ENCODE measurements at regions not wholly inside any gene's neighbourhood (a gene's known extent, or its start where the extent isn't known, plus 50 kb on each side); places are given as distances from the start of the nearest gene placed in this dataset.
"Not testable (repeated sequence)": the region's sequence is repeated elsewhere in the genome, so short reads cannot be mapped to it uniquely, and the experiment has no call there.

DNA sequence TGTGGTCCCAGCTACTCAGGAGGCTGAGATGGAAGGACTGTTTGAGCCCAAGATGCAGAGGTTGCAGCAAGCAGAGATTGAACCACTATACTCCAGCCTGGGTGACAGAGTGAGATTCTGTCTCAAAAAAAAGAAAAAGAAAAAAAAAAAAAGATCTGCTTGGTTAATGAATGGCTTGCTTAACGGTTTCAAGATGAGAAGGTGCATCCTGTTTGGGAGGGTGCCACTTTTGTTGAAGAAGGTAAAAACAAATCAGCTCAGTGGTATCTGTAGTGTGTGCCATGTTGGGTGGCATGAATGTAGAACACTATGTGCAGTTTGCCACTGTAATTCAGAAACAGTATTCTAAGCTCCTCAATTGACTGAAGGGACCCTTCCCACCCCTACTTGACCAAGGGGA, 94.9 kb upstream of the ETV3 start:
- Mint-ChIP-seq H3K4me3 (no peak overlapping the region), H3K27me3 (peaks cover 27 to 28% of the 10 kb centered on the region in 2 donors), H3K36me3 (no peaks in the 10 kb centered on the region), H3K9me3 (no peaks in the 10 kb centered on the region), H3K4me1 (peaks cover 2 to 8% of the 10 kb centered on the region in 2 donors), H3K27ac (no peak overlapping the region)
- DNase-seq (no peak), ATAC-seq (replicated peaks) (peak; percentile 88 to 91)

GRCh38 chr1:157231846-157232525, 93.8 kb upstream of the ETV3 start:
- Mint-ChIP-seq H3K9me3 (no peaks in the 10 kb centered on the region), H3K27me3 (peaks cover 27 to 28% of the 10 kb centered on the region in 2 donors), H3K4me3 (no peak overlapping the region), H3K36me3 (no peaks in the 10 kb centered on the region), H3K27ac (no peak overlapping the region), H3K4me1 (peaks cover 2 to 8% of the 10 kb centered on the region in 2 donors)
- DNase-seq (no peak), ATAC-seq (replicated peaks) (no peak)

DNA sequence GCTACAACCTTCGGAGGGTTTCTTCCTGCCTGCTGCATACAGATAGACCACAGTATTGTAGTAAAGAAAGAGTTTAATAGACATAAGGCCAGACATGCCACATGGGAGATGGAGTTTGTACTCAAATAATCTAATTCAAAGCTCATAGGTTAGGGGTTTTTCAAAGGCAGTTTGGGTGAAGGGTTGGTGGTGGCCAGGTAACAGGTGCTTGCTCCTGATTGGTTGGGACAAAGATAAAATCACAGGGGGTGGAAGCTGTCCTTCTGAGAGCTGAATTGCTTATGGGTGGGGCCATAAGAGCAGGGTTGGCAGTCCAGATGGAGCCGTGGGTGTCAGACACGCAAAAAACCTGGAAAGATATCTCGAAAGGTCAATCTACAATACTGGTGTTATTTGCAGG, 92.3 kb upstream of the ETV3 start:
- Mint-ChIP-seq H3K4me1 (peaks cover 2 to 8% of the 10 kb centered on the region in 2 donors), H3K9me3 (no peaks in the 10 kb centered on the region), H3K27ac (no peak overlapping the region), H3K27me3 (peaks cover 20 to 34% of the 10 kb centered on the region in 2 donors), H3K36me3 (no peaks in the 10 kb centered on the region), H3K4me3 (no peak overlapping the region)
- ATAC-seq (replicated peaks) (no peak), DNase-seq (no peak)

GRCh38 chr1:157227700-157228099, 89.5 kb upstream of the ETV3 start:
- Mint-ChIP-seq H3K9me3 (peaks cover 0 to 4% of the 10 kb centered on the region in 2 donors), H3K4me3 (no peak overlapping the region), H3K4me1 (no peaks in the 10 kb centered on the region), H3K27ac (no peak overlapping the region), H3K36me3 (peaks cover 0 to 4% of the 10 kb centered on the region in 2 donors), H3K27me3 (peaks cover 44 to 51% of the 10 kb centered on the region in 2 donors)
- DNase-seq (no peak), ATAC-seq (replicated peaks) (no peak)

GRCh38 chr1:157226739-157227138, 88.5 kb upstream of the ETV3 start:
- no peak overlapping the region for H3K4me3 Mint-ChIP-seq
- no peak for ATAC-seq (replicated peaks)

GRCh38 chr1:157219600-157219999, 81.4 kb upstream of the ETV3 start:
- Mint-ChIP-seq H3K27ac (no peak overlapping the region), H3K9me3 (peaks cover 7 to 8% of the 10 kb centered on the region in 2 donors), H3K27me3 (peaks cover 56 to 58% of the 10 kb centered on the region in 2 donors), H3K36me3 (no peaks in the 10 kb centered on the region), H3K4me3 (no peak overlapping the region), H3K4me1 (no peaks in the 10 kb centered on the region)
- DNase-seq (no peak), ATAC-seq (replicated peaks) (no peak)

More at GRCh38 chr1:157226739-157227138, 88.5 kb upstream of the ETV3 start:
- no peaks in the 10 kb centered on the region for H3K4me1 Mint-ChIP-seq
- H3K27me3 Mint-ChIP-seq = peaks cover 43 to 54% of the 10 kb centered on the region in 2 donors
- no peak overlapping the region for H3K27ac Mint-ChIP-seq
- peaks cover 0 to 4% of the 10 kb centered on the region in 2 donors for H3K36me3 Mint-ChIP-seq
- DNase-seq = no peak
- H3K9me3 Mint-ChIP-seq = peaks cover 0 to 4% of the 10 kb centered on the region in 2 donors

- H3K4me1 Mint-ChIP-seq = no peaks in the 10 kb centered on the region
- H3K36me3 Mint-ChIP-seq = no peaks in the 10 kb centered on the region
- peaks cover 53 to 54% of the 10 kb centered on the region in 2 donors for H3K27me3 Mint-ChIP-seq
- DNase-seq (no peak), ATAC-seq (replicated peaks) (no peak)
- H3K4me3 Mint-ChIP-seq = no peak overlapping the region
- no peak overlapping the region for H3K27ac Mint-ChIP-seq
- peaks cover 9 to 10% of the 10 kb centered on the region in 2 donors for H3K9me3 Mint-ChIP-seq
These were observed 81.0 kb upstream of the ETV3 start for GRCh38 chr1:157219182-157219581.

DNA sequence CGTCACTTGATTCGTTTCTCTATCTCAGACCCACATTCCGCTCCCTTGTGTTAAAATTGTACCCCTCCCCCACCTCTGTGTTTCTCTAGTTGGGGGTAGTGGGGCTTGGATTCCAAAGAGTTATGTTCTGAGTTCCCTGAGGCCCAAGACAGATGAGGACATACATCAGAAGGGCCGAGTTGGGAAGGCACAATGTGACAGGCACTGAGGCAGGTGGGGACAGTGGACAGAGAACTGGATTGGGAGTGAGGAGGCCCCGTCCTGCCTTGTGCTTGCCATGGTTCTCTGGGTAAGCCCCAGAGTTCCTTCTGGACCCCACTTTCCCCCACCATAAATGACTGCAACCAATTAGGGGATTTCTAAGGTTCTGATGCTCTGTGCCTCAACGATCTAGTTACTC, 80.5 kb upstream of the ETV3 start:
- H3K4me1 Mint-ChIP-seq = no peaks in the 10 kb centered on the region
- H3K9me3 Mint-ChIP-seq = peaks cover 13 to 14% of the 10 kb centered on the region in 2 donors

GRCh38 chr1:157217486-157217885, 79.3 kb upstream of the ETV3 start:
- Mint-ChIP-seq H3K27me3 (peaks cover 55 to 56% of the 10 kb centered on the region in 2 donors), H3K36me3 (peaks cover 4 to 9% of the 10 kb centered on the region in 2 donors), H3K4me3 (no peak overlapping the region), H3K4me1 (no peaks in the 10 kb centered on the region), H3K27ac (no peak overlapping the region), H3K9me3 (peaks cover 19 to 24% of the 10 kb centered on the region in 2 donors)
- no peak for DNase-seq
- no peak for ATAC-seq (replicated peaks)

More for the DNA sequence above, 80.5 kb upstream of the ETV3 start:
- Mint-ChIP-seq H3K36me3 (peaks cover 0 to 3% of the 10 kb centered on the region in 2 donors), H3K27me3 (peaks cover 52 to 53% of the 10 kb centered on the region in 2 donors), H3K4me3 (no peak overlapping the region), H3K27ac (no peak overlapping the region)
- DNase-seq = no peak
- no peak for ATAC-seq (replicated peaks)

GRCh38 chr1:157213836-157214235, 75.6 kb upstream of the ETV3 start:
- ATAC-seq (replicated peaks) (no peak), DNase-seq (no peak)
- peaks cover 39 to 44% of the 10 kb centered on the region in 2 donors for H3K27me3 Mint-ChIP-seq
- H3K4me3 Mint-ChIP-seq = no peak overlapping the region
- no peaks in the 10 kb centered on the region for H3K4me1 Mint-ChIP-seq
- peaks cover 19 to 24% of the 10 kb centered on the region in 2 donors for H3K9me3 Mint-ChIP-seq
- H3K36me3 Mint-ChIP-seq = peaks cover 4 to 9% of the 10 kb centered on the region in 2 donors
- no peak overlapping the region for H3K27ac Mint-ChIP-seq

DNA sequence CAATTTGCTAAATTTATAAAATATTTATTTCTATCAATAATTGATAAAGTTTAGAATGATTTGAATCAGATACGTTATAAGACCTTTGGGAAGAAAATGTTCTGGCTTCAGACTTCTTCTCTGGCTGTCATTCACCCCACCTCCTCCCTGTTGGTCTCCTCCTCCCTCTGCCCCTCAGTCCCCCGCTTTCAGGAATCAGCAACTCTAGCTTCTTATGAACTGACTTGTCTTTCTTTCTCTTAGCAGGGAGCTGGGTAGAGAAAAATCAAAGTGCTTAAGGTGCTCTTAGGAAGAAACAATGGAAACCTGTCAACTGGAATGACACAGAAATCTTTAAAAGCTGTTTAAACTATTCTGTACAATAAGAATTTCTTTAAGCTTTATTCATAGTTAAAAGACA, 71.3 kb upstream of the ETV3 start:
- Mint-ChIP-seq H3K27ac (no peak overlapping the region), H3K4me1 (no peaks in the 10 kb centered on the region), H3K9me3 (peaks cover 12 to 16% of the 10 kb centered on the region in 2 donors), H3K27me3 (peaks cover 33 to 38% of the 10 kb centered on the region in 2 donors), H3K36me3 (peaks cover 4 to 9% of the 10 kb centered on the region in 2 donors), H3K4me3 (no peak overlapping the region)
- DNase-seq (no peak), ATAC-seq (replicated peaks) (no peak)

DNA sequence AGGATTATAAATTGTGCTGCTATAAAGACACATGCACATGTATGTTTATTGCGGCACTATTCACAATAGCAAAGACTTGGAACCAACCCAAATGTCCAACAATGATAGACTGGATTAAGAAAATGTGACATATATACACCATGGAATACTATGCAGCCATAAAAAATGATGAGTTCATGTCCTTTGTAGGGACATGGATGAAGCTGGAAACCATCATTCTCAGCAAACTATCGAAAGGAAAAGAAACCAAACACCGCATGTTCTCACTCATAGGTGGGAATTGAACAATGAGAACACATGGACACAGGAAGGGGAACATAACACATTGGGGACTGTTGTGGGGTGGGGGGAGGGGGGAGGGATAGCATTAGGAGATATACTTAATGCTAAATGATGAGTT, 67.8 kb upstream of the ETV3 start:
- H3K36me3 Mint-ChIP-seq; H3K27ac Mint-ChIP-seq; DNase-seq; ATAC-seq (replicated peaks); H3K4me1 Mint-ChIP-seq; H3K9me3 Mint-ChIP-seq; H3K4me3 Mint-ChIP-seq: not testable (repeated sequence)
- peaks cover 27 to 39% of the 10 kb centered on the region in 2 donors for H3K27me3 Mint-ChIP-seq

GRCh38 chr1:157203166-157203565, 65.0 kb upstream of the ETV3 start:
- H3K9me3 Mint-ChIP-seq = no peaks in the 10 kb centered on the region
- ATAC-seq (replicated peaks) = no peak

DNA sequence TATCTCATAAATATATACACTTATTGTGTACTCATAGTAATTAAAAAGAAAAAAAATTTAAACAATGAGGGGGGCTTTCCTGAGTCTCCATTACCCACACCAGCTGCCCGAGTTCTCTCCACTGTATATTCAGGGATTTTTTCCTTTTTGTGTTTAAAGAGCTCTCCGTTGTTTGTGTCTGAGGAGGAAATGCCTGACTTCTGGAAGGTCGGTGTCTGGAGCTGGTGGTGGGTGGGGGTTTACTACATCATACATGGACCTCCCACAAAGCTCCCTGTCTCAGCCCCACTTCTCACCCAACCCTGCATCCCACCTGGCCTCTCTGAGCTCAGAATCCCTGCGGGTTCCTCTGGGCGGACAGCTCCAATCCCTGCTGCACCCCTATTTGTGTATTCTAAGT, 64.1 kb upstream of the ETV3 start:
- Mint-ChIP-seq H3K4me1 (no peaks in the 10 kb centered on the region), H3K27ac (no peak overlapping the region), H3K9me3 (no peaks in the 10 kb centered on the region), H3K36me3 (no peaks in the 10 kb centered on the region), H3K4me3 (no peak overlapping the region), H3K27me3 (peaks cover 34 to 47% of the 10 kb centered on the region in 2 donors)
- ATAC-seq (replicated peaks) (no peak), DNase-seq (no peak)

More at GRCh38 chr1:157203166-157203565, 65.0 kb upstream of the ETV3 start:
- Mint-ChIP-seq H3K27me3 (peaks cover 34 to 47% of the 10 kb centered on the region in 2 donors), H3K27ac (no peak overlapping the region), H3K4me1 (no peaks in the 10 kb centered on the region), H3K36me3 (no peaks in the 10 kb centered on the region), H3K4me3 (no peak overlapping the region)
- DNase-seq = no peak

- no peaks in the 10 kb centered on the region for H3K9me3 Mint-ChIP-seq
- DNase-seq (no peak), ATAC-seq (replicated peaks) (no peak)
- peaks cover 31 to 43% of the 10 kb centered on the region in 2 donors for H3K27me3 Mint-ChIP-seq
- no peaks in the 10 kb centered on the region for H3K36me3 Mint-ChIP-seq
- no peak overlapping the region for H3K27ac Mint-ChIP-seq
- no peaks in the 10 kb centered on the region for H3K4me1 Mint-ChIP-seq
- no peak overlapping the region for H3K4me3 Mint-ChIP-seq
These were observed 63.6 kb upstream of the ETV3 start for GRCh38 chr1:157201767-157202166.
